Common myeloid progenitor, CD34-positive (primary cell): ENCODE measurements at regions not wholly inside any gene's neighbourhood (a gene's known extent, or its start where the extent isn't known, plus 50 kb on each side); places are given as distances from the start of the nearest gene placed in this dataset.
"Not testable (repeated sequence)": the region's sequence is repeated elsewhere in the genome, so short reads cannot be mapped to it uniquely, and the experiment has no call there.

Experiments
- CTCF ChIA-PET: fragments of 350-600 bp; sonication (Branson Sonifier 250); formaldehyde crosslinking; loops from one replicate; lab custom pipeline; 2021; ENCODE audit warnings: antibody characterized with exemption; lab: Charles Lee
- POLR2A ChIA-PET: fragments of 350-600 bp; sonication (Branson Sonifier 250); formaldehyde crosslinking; loops from one replicate; lab custom pipeline; 2021; ENCODE audit warnings: antibody characterized with exemption; lab: Charles Lee
- DNase-seq, 3 donors: peaks; one replicate each; pipeline versions ENCODE4 v3.0.0 to v3.0.0-alpha.2; 2013
- H3K27ac ChIP-seq, 2 experiments: 1 replicate in 1 of 2; 2 replicates in 1 of 2; pipeline ENCODE4 v1.7.0; 2013; ENCODE audit warnings: inconsistent platforms in 2 of 2, low read length in 2 of 2, mild to moderate bottlenecking in 2 of 2, low read depth in 1 of 2, moderate library complexity in 1 of 2; ENCODE audit not compliant: severe bottlenecking in 2 of 2, insufficient read depth in 1 of 2, poor library complexity in 1 of 2
- H3K27me3 ChIP-seq, 5 experiments: replicated peaks in 2 of 5; 1 replicate in 3 of 5; 2 replicates in 2 of 5; pipeline versions ENCODE4 v1.6.1 to v1.7.0; 2013; ENCODE audit warnings: low read length in 4 of 5, mild to moderate bottlenecking in 2 of 5, moderate library complexity in 2 of 5, inconsistent platforms in 1 of 5; ENCODE audit not compliant: insufficient read depth in 5 of 5, control insufficient read depth in 4 of 5
- H3K36me3 ChIP-seq, 4 experiments: 1 replicate in 2 of 4; 2 replicates in 2 of 4; pipeline versions ENCODE4 v1.6.1 to v1.7.0; 2013; ENCODE audit warnings: low read length in 3 of 4, control low read depth in 1 of 4, mild to moderate bottlenecking in 1 of 4; ENCODE audit not compliant: control insufficient read depth in 4 of 4, insufficient read depth in 4 of 4
- H3K4me1 ChIP-seq, 4 experiments: 1 replicate in 3 of 4; 2 replicates in 1 of 4; pipeline versions ENCODE4 v1.6.1 to v1.7.1; 2013; ENCODE audit warnings: low read length in 3 of 4, mild to moderate bottlenecking in 3 of 4, control low read depth in 1 of 4, inconsistent platforms in 1 of 4, moderate library complexity in 1 of 4; ENCODE audit not compliant: control insufficient read depth in 4 of 4, insufficient read depth in 4 of 4; ENCODE audit errors: control extremely low read depth in 1 of 4
- H3K4me3 ChIP-seq, 7 experiments: 1 replicate in 4 of 7; 2 replicates in 3 of 7; pipeline versions ENCODE4 v1.5.1 to v1.7.0; 2013; ENCODE audit warnings: mild to moderate bottlenecking in 7 of 7, low read length in 6 of 7, moderate library complexity in 6 of 7, inconsistent platforms in 2 of 7, low read depth in 2 of 7, control low read depth in 1 of 7; ENCODE audit not compliant: insufficient read depth in 4 of 7, control insufficient read depth in 1 of 7; ENCODE audit errors: extremely low read depth in 1 of 7
- H3K9me3 ChIP-seq, 5 experiments: 1 replicate in 4 of 5; 2 replicates in 1 of 5; pipeline versions ENCODE4 v1.6.1 to v1.7.1; 2013; ENCODE audit warnings: low read length in 4 of 5, mild to moderate bottlenecking in 2 of 5, inconsistent platforms in 1 of 5, low read depth in 1 of 5, moderate library complexity in 1 of 5; ENCODE audit not compliant: control insufficient read depth in 4 of 5, insufficient read depth in 2 of 5; ENCODE audit errors: control extremely low read depth in 1 of 5
- WGBS: methylation state at CpG from one replicate; pipeline ENCODE4 v1.1.5; 2013; ENCODE audit not compliant: insufficient coverage; 5-methylcytosine and 5-hydroxymethylcytosine counted together

DNA sequence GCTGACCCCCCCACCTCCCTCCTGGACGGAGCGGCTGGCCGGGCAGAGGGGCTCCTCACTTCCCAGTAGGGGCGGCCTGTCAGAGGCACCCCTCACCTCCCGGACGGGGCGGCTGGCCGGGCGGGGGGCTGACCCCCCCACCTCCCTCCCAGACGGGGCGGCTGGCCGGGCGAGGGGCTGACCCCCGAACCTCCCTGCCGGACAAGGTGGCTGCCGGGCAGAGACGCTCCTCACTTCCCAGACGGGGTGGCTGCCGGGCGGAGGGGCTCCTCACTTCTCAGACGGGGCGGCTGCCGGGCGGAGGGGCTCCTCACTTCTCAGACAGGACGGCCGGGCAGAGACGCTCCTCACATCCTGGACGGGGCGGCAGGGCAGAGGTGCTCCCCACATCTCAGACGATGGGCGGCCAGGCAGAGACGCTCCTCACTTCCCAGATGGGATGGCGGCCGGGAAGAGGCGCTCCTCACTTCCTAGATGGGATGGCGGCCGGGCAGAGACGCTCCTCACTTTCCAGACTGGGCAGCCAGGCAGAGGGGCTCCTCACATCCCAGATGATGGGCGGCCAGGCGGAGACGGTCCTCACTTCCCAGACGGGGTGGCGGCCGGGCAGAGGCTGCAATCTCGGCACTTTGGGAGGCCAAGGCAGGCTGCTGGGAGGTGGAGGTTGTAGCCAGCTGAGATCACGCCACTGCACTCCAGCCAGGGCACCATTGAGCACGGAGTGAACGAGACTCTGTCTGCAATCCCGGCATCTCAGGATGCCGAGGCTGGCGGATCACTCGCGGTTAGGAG, 66.2 kb upstream of the PAPPA2 start:
- H3K27ac ChIP-seq, DNase-seq, H3K27me3 ChIP-seq, H3K4me1 ChIP-seq, H3K36me3 ChIP-seq, H3K9me3 ChIP-seq, POLR2A ChIA-PET, CTCF ChIA-PET, H3K4me3 ChIP-seq: not testable (repeated sequence)
- 94% methylated on average over 9 of the region's 53 CpGs for WGBS

DNA sequence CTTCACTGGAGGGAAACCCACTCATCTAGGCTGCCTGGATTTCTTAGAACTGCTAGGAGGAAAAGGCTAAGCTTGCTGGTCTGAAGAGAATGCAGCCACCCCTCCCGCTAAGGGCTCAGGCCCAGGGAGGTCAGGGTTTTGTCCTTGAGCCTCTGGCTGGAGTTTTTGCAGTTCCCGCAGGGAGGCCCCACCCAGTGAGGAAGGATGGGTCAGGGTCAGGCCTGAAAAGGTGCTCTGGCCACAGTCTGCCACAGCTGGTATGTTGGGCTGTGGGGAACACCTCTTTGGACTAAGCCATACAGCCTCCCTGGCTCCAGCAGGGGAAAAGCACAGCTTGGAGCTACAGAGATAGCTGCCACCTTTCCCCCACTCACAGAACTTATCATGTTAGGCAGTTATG, 71.4 kb upstream of the PAPPA2 start:
- Histone ChIP-seq H3K27ac (no peak overlapping the region), H3K27me3 (no peaks in the 10 kb centered on the region), H3K4me3 (no peak overlapping the region), H3K9me3 (peaks cover 0 to 2% (median 0%) of the 10 kb centered on the region in 5 experiments), H3K36me3 (no peaks in the 10 kb centered on the region), H3K4me1 (no peaks in the 10 kb centered on the region)
- DNase-seq: no peak
- CTCF ChIA-PET: no interaction called here
- 82% methylated on average over 2 of the region's 2 CpGs for WGBS
- POLR2A ChIA-PET: no interaction called here

DNA sequence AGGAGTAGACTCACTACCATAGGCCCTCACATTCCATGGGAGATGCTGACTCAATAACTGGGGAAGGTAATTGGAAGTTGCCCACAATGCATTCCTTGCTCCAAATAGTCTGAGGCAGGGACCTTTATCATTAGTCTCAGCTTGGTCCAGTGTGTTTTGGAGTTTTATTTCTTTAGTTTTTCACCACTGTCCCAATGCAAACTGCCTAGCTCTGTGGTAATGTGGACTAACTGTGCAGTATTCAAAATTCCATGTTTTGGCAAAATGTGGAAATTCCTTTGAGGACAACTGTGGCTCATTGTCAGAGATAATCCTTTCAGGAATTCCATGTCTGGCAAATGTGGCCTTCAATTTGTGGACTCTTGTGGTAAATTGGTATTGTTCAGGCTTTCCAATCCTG, 78.1 kb upstream of the PAPPA2 start:
- DNase-seq: no peak
- POLR2A ChIA-PET: no interaction called here
- CTCF ChIA-PET: no interaction called here
- no peaks in the 10 kb centered on the region for H3K4me1 ChIP-seq
- H3K4me3 ChIP-seq: no peak overlapping the region
- H3K9me3 ChIP-seq: no peaks in the 10 kb centered on the region
- no peaks in the 10 kb centered on the region for H3K36me3 ChIP-seq
- H3K27ac ChIP-seq: no peak overlapping the region
- no peaks in the 10 kb centered on the region for H3K27me3 ChIP-seq

DNA sequence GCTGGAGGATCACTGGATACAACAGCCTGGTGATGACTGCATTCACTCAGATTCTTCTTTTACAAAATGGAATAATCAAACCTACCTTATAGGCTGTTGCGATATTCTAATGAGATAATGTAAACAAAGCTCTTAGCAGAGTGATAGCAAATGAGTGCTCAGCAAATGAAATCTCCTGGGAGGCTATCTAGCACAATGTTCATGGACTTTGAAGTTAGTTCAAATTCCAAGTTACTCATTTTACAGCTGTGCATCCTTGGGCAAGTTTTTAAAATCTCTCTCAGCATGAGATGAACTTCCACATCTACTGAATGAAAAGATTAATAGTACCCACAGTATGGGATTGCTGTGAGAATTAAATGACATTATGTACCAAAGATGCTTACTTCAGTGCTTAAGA, 80.8 kb upstream of the PAPPA2 start:
- ChIA-PET CTCF (no interaction called here), POLR2A (no interaction called here)
- Histone ChIP-seq H3K36me3 (no peaks in the 10 kb centered on the region), H3K4me1 (no peaks in the 10 kb centered on the region), H3K27me3 (no peaks in the 10 kb centered on the region), H3K9me3 (no peaks in the 10 kb centered on the region), H3K4me3 (no peak overlapping the region), H3K27ac (no peak overlapping the region)
- WGBS: no CpG with 5 or more reads among the region's 1 CpG
- DNase-seq: no peak

DNA sequence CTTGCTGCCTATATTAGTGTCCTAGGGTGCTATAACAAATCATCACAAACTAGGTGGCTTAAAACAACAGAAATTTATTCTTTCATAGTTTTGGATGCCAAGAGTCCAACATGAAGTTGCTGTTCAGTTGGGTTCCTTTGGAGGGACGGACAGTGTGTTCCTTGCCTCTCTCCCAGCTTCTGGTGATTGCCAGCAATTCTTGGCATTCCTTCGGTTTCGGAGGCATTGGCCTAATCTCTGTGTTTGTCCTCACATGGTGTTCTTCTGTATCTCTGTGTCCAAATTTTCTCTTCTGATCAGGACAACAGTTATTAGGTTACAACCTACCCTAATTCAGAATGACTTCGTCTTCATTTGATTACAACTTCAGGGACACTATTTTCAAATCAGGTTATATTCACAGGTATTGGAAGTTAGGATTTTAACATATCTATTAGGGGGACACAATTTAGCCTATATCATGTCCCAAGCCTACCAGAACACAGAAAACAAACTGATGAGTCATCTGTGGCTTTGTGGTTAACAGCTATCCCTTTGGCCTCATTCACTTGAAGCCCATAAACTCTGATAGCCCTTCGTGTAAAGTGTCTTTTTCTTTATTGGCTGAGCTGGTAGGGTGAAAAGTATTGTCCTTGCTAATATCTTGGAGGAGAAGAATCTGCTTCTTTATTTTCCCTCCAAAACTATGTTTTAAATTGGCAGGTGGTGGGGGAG, 83.2 kb upstream of the PAPPA2 start:
- ChIA-PET CTCF (interaction anchor here (0.6 kb wide), 1 partner anchor 59 kb away, joined by 3 read pairs; no protein-coding TSS in a partner anchor), POLR2A (no interaction called here)
- Histone ChIP-seq H3K4me1 (no peaks in the 10 kb centered on the region), H3K4me3 (no peak overlapping the region), H3K27ac (no peak overlapping the region), H3K27me3 (no peaks in the 10 kb centered on the region), H3K9me3 (no peaks in the 10 kb centered on the region), H3K36me3 (no peaks in the 10 kb centered on the region)
- DNase-seq: peak in 1 of 3 donors; percentile 3
- 100% methylated on average over 3 of the region's 5 CpGs for WGBS

DNA sequence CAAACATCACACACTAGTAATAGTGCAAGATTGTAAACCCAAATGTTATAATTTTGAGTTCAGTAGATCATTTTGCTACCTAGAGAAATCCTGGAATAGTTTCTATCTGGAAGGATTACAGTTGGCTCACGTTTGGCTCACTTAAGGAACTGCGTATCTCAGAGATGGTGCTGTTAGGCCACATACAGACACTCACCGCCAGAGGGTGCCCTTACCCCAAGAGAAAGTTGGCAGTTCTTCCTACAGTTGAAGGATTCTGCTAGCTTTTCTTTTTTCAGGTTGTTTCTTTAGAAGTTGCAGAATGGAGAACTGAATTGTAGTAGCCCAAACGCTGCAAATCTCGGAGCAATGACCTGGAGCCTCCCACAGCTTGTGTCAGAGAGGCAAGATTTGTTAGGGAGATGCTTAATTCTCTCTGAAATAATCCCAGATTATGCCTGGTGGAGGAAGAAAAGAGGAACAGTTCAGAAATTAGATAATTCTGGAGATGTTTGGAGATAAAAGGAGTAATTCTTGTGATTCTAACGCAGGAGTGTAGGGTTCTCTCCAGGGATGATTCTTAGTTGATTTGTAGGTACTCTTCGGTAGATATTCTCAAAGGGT, 87.9 kb upstream of the PAPPA2 start:
- ChIA-PET CTCF (interaction anchor here (1.0 to 2.0 kb wide), 2 partner anchors 505 to 1001 kb away, joined by 3 to 4 read pairs; no protein-coding TSS in a partner anchor), POLR2A (no interaction called here)
- Histone ChIP-seq H3K4me1 (no peaks in the 10 kb centered on the region), H3K36me3 (no peaks in the 10 kb centered on the region), H3K27me3 (no peaks in the 10 kb centered on the region), H3K9me3 (no peaks in the 10 kb centered on the region), H3K4me3 (no peak overlapping the region), H3K27ac (no peak overlapping the region)
- DNase-seq: peak; percentile 52 to 81 (median 75)
- WGBS: 11% methylated on average over 6 of the region's 7 CpGs
